Upper lobe of right lung (tissue), 1 donor: ENCODE measurements at regions not wholly inside any gene's neighbourhood (a gene's known extent, or its start where the extent isn't known, plus 50 kb on each side); places are given as distances from the start of the nearest gene placed in this dataset.

Source experiments
- ATAC-seq: fragments of 200-7000 bp; cut with Tn5 transposase; one replicate; pipeline ENCODE4 v1.9.1; 2020; ENCODE audit warnings: mild to moderate bottlenecking, moderate library complexity
- DNase-seq: peaks from one replicate; pipeline ENCODE4 v3.0.0-alpha.2; 2020
- H3K27ac ChIP-seq: fragments of 200-600 bp; one replicate; pipeline ENCODE4 v1.8.0; 2022
- H3K27me3 ChIP-seq: fragments of 200-600 bp; one replicate; pipeline ENCODE4 v1.8.0; 2022; ENCODE audit warnings: mild to moderate bottlenecking
- H3K36me3 ChIP-seq: fragments of 200-600 bp; one replicate; pipeline ENCODE4 v1.8.0; 2022
- H3K4me1 ChIP-seq: fragments of 200-600 bp; one replicate; pipeline ENCODE4 v1.8.0; 2022
- H3K4me3 ChIP-seq: fragments of 200-600 bp; one replicate; pipeline ENCODE4 v1.8.0; 2022; ENCODE audit warnings: mild to moderate bottlenecking
- H3K9me3 ChIP-seq: fragments of 200-600 bp; one replicate; pipeline ENCODE4 v1.8.0; 2022
- intact Hi-C: fragments of 100-400 bp; cut with DNase I; formaldehyde crosslinking; loops from one replicate; pipeline ENCODE4 v1.11.0; 2022
- TF ChIP-seq, protein P1 (sequence below): fragments of 200-600 bp; IDR thresholded peaks from one replicate; pipeline ENCODE4 v1.8.0; 2022; ENCODE audit warnings: antibody characterized with exemption
- donor health status: DM: no; HTN: yes; CAD: no; lungs with severe emphysema.

DNA sequence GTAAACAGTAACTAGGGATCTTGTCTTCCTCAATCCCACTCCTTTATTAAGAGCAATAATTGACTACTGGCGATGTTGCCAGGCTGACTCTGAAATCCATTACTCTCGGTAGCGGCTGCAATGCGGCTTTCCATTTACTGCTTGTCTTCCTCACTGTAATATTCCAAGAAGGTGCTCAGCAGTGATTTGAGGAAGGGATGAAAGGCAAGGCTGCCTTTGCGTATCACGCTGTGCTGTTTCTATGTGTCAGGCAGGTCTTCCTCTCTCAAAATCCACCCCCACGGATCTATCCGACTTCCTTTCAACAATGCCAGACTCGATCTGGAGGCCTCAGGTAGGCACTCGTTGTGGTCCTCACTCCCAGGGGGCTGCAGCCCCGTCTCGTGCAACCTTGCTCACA lies 261.4 kb upstream of the CDH4 start:
- Histone ChIP-seq H3K9me3 (no peaks in the 10 kb centered on the region), H3K4me1 (no peaks in the 10 kb centered on the region), H3K4me3 (no peak overlapping the region), H3K27me3 (no peaks in the 10 kb centered on the region), H3K36me3 (no peaks in the 10 kb centered on the region), H3K27ac (no peak overlapping the region)
- intact Hi-C loops, result no loop called here
- TF ChIP-seq, protein P1, sequence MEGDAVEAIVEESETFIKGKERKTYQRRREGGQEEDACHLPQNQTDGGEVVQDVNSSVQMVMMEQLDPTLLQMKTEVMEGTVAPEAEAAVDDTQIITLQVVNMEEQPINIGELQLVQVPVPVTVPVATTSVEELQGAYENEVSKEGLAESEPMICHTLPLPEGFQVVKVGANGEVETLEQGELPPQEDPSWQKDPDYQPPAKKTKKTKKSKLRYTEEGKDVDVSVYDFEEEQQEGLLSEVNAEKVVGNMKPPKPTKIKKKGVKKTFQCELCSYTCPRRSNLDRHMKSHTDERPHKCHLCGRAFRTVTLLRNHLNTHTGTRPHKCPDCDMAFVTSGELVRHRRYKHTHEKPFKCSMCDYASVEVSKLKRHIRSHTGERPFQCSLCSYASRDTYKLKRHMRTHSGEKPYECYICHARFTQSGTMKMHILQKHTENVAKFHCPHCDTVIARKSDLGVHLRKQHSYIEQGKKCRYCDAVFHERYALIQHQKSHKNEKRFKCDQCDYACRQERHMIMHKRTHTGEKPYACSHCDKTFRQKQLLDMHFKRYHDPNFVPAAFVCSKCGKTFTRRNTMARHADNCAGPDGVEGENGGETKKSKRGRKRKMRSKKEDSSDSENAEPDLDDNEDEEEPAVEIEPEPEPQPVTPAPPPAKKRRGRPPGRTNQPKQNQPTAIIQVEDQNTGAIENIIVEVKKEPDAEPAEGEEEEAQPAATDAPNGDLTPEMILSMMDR, result no peak
- DNase-seq (no peak), ATAC-seq (no peak)

DNA sequence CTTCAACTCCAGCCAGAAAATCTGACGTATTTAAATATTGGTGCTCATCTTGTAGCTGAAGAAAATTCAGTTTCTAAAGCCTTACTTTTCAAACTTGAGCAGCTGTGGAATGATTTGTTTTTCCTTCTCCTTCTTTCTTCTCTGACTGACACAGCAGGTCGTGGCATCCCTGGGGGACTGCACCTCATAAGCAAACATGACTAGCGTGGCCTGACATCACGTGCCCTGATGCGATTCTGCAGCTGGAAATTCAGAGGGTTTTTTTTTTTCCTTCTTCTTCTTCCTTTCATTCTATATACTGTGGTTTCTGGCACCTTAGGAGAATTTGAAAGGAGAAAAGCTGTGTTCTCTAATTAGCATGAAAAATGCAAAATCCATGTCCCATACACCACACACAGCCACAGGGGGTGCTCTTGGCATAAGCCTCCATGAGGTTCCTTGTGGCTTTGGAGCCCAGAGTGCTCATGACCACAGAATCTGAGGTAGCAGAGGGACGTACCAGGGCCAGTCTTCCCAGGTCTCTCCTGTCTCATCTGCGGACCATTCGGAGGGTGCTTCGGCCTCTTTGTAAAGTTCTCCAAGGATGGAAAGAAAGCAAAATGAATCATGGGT lies 258.5 kb upstream of the CDH4 start:
- DNase-seq (no peak), ATAC-seq (no peak)
- Histone ChIP-seq H3K36me3 (no peaks in the 10 kb centered on the region), H3K9me3 (no peaks in the 10 kb centered on the region), H3K27me3 (no peaks in the 10 kb centered on the region), H3K4me3 (no peak overlapping the region), H3K4me1 (no peaks in the 10 kb centered on the region), H3K27ac (no peak overlapping the region)
- TF ChIP-seq, protein P1, result no peak
- intact Hi-C loops, result no loop called here

DNA sequence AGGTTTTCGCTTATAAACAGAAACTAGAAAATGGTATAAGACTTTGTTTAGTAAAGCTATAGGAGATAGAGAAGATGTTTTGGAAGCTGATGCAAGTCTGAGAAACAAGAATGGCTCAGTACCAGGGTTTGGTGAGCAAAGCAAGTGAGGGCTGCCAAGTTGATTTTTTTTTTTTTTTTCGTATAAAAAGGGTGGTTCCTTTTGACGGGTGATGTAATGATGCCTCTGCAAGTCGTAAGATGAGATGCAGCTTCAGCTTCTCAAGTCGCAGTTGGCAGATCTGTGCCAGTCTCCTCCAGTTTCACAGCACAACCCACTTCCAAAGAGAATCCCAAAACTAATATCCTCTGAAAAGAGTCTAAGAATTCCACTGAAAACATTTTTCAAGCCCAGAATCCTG lies 252.8 kb upstream of the CDH4 start:
- intact Hi-C loops, result no loop called here

GRCh38 chr20:61002090-61002489 lies 250.0 kb upstream of the CDH4 start:
- DNase-seq (no peak), ATAC-seq (no peak)
- no peaks in the 10 kb centered on the region for H3K27me3 ChIP-seq
- intact Hi-C loops, result no loop called here
- H3K9me3 ChIP-seq, result no peaks in the 10 kb centered on the region
- no peak overlapping the region for H3K4me3 ChIP-seq
- no peaks in the 10 kb centered on the region for H3K36me3 ChIP-seq
- no peak overlapping the region for H3K27ac ChIP-seq
- TF ChIP-seq, protein P1, result no peak
- H3K4me1 ChIP-seq, result no peaks in the 10 kb centered on the region

More for the DNA sequence above, 252.8 kb upstream of the CDH4 start:
- Histone ChIP-seq H3K27me3 (no peaks in the 10 kb centered on the region), H3K4me3 (no peak overlapping the region), H3K27ac (no peak overlapping the region), H3K4me1 (no peaks in the 10 kb centered on the region), H3K36me3 (no peaks in the 10 kb centered on the region), H3K9me3 (no peaks in the 10 kb centered on the region)
- ATAC-seq (no peak), DNase-seq (no peak)
- TF ChIP-seq, protein P1, result no peak

DNA sequence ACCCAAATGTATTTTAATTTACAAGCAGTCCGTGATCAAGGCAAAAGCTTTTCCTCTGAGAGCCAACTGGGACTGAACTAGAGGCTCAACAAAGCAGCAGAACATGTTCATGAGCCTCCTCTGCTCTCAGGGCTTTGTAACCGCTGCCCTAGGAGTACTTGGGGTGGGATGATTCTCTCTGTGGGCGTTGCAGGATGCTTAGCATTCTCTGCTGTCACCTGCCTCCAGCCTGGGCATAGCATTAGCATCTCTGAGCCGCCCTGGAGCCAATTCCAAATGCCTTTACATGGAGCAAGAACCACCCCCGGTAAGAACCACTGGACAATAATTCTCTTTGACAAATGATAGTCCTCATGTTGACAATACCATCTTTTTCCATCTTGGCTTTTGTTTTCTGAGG lies 237.6 kb upstream of the CDH4 start:
- Histone ChIP-seq H3K36me3 (no peaks in the 10 kb centered on the region), H3K4me1 (no peaks in the 10 kb centered on the region), H3K27ac (no peak overlapping the region), H3K9me3 (no peaks in the 10 kb centered on the region), H3K4me3 (no peak overlapping the region), H3K27me3 (peaks cover 24% of the 10 kb centered on the region)
- TF ChIP-seq, protein P1, result no peak
- intact Hi-C loops, result no loop called here
- no peak for DNase-seq
- no peak for ATAC-seq

DNA sequence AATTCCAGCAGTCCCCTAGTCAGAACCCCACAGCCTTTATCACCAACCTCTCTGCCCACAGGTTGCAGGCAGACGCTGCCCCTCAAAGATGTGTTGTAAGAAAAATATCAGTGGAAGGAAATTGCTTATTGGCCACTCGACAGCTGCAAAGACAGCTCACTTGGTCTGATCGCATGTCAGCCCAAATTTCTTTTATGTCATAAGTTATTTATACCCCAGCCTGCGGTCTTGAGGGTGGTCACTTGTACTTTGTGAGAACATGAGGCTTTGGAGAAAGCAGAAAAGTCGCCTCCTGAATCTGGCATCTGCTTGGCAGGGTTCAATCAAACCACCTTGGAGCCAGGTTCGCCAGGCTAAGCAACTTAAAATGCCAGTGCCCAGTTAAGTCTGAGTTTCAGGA lies 236.5 kb upstream of the CDH4 start:
- DNase-seq (no peak), ATAC-seq (no peak)
- intact Hi-C loops, result no loop called here
- Histone ChIP-seq H3K4me3 (no peak overlapping the region), H3K4me1 (no peaks in the 10 kb centered on the region), H3K27me3 (peaks cover 24% of the 10 kb centered on the region), H3K27ac (no peak overlapping the region), H3K36me3 (no peaks in the 10 kb centered on the region), H3K9me3 (no peaks in the 10 kb centered on the region)
- TF ChIP-seq, protein P1, result no peak
